Heart left ventricle (tissue), 16 donors: ENCODE measurements at regions not wholly inside any gene's neighbourhood (a gene's known extent, or its start where the extent isn't known, plus 50 kb on each side); places are given as distances from the start of the nearest gene placed in this dataset.

Experiments
- ATAC-seq, 4 donors: fragments of 200-7000 bp; cut with Tn5 transposase; one replicate each; pipeline ENCODE4 v1.9.1; 2020 to 2022; ENCODE audit warnings: moderate library complexity in 4 of 4, mild to moderate bottlenecking in 3 of 4, moderate number of reproducible peaks in 1 of 4
- DNase-seq, 5 donors: peaks; one replicate each; pipeline ENCODE4 v3.0.0-alpha.2; 2020
- H3K27ac ChIP-seq, 12 donors: fragments of 200-600 bp; sonication (generic) in 4 of 12; one replicate each; pipeline versions ENCODE4 v1.5.0 to v1.8.0; 2016 to 2022; ENCODE audit warnings: mild to moderate bottlenecking in 2 of 12
- H3K27me3 ChIP-seq, 9 donors: fragments of 200-600 bp; sonication (generic) in 2 of 9; one replicate each; pipeline versions ENCODE4 v1.5.1 to v1.8.0; 2016 to 2022; ENCODE audit warnings: mild to moderate bottlenecking in 3 of 9
- H3K36me3 ChIP-seq, 9 donors: fragments of 200-600 bp; sonication (generic) in 2 of 9; one replicate each; pipeline versions ENCODE4 v1.5.0 to v1.8.0; 2018 to 2022; ENCODE audit warnings: mild to moderate bottlenecking in 2 of 9
- H3K4me1 ChIP-seq, 12 donors: fragments of 200-600 bp; sonication (generic) in 4 of 12; one replicate each; pipeline versions ENCODE4 v1.5.0 to v1.8.0; 2016 to 2022; ENCODE audit warnings: mild to moderate bottlenecking in 3 of 12
- H3K4me3 ChIP-seq, 12 donors: fragments of 200-600 bp; sonication (generic) in 4 of 12; one replicate each; pipeline versions ENCODE4 v1.5.0 to v1.8.0; 2017 to 2022; ENCODE audit warnings: mild to moderate bottlenecking in 9 of 12, moderate library complexity in 4 of 12
- H3K9me3 ChIP-seq, 12 donors: fragments of 200-600 bp; sonication (generic) in 4 of 12; one replicate each; pipeline versions ENCODE4 v1.5.0 to v1.8.0; 2016 to 2022; ENCODE audit warnings: mild to moderate bottlenecking in 1 of 12
- CTCF ChIP-seq, 12 donors: fragments of 200-600 bp; sonication (generic) in 4 of 12; IDR thresholded peaks; one replicate each; pipeline versions ENCODE4 v1.5.0 to v1.8.0; 2018 to 2022; ENCODE audit warnings: antibody characterized with exemption in 12 of 12, mild to moderate bottlenecking in 5 of 12
- POLR2A ChIP-seq, 2 donors: fragments of 450-650 bp; IDR thresholded peaks; one replicate each; pipeline ENCODE4 v1.6.1; 2017; ENCODE audit warnings: antibody characterized with exemption in 2 of 2, mild to moderate bottlenecking in 2 of 2, moderate library complexity in 2 of 2
- WGBS, 4 donors: extraction: QIAGEN DNeasy Blood & Tissue Kit in 2 of 4; methylation state at CpG; one replicate each; pipeline versions ENCODE4 v1.1.5 to v1.1.7; 2013 to 2018; 5-methylcytosine and 5-hydroxymethylcytosine counted together
- intact Hi-C, 10 donors: fragments of 100-400 bp; cut with DNase I; formaldehyde crosslinking; loops; one replicate each; pipeline versions ENCODE4 v1.11.1 to v1.14.2; 2022
- donor health status: ischemic (EF 13 %, LVEDD 7.1; RV severe dilation, severe dysfunction).
- donor health status: healthy with polysubstance abuse.
- donor health status: DM: no; HTN: yes; CAD: no.
- donor health status: DM: no; HTN: no; CAD: no.
- donor health status: ischemic (EF 25% LVEDD 6.9; RV normal size, moderate dysfunction).
- donor health status: ischemic (EF 25% LVEDD 5.7; RV mildly dilated, moderate dysfunction).
- donor health status: healthy.
- donor health status: DM: yes; HTN: yes; CAD: no.
- donor health status: ischemic (EF 35%, LVEDD 5.7; RV mildly dilated, moderate dysfunction).
- donor health status: nonischemic (EF 11% LVEDD 7.7; RV severe dilation, severe dysfunction).
- donor health status: DM: yes; HTN: yes; CAD: no.
- donor health status: PGD.
- donor health status: ischemic (EF 29% LVEDD 5.4; RV normal size, mild dysfunction).
- donor health status: nonischemic (EF 23%, LVEDD 6.1; RV moderate dilation, normal function).

- H3K27me3 ChIP-seq: no peaks in the 10 kb centered on the region
- intact Hi-C loops: no loop called here
- no peaks in the 10 kb centered on the region for H3K9me3 ChIP-seq
- no peaks in the 10 kb centered on the region for H3K36me3 ChIP-seq
- 73 to 82% (median 74%) methylated on average over 5 of the region's 5 CpGs for WGBS, 4 donors
- TF ChIP-seq CTCF (IDR thresholded peaks at IDR 0.05): no peak
- no peak for TF ChIP-seq POLR2A (IDR thresholded peaks at IDR 0.05)
- no peak overlapping the region for H3K4me3 ChIP-seq
- H3K4me1 ChIP-seq: no peaks in the 10 kb centered on the region
- ATAC-seq: no peak
- H3K27ac ChIP-seq: no peak overlapping the region
- DNase-seq: no peak
Measured at GRCh38 chr2:16948053-16948452, 282.4 kb upstream of the CYRIA start.

DNA sequence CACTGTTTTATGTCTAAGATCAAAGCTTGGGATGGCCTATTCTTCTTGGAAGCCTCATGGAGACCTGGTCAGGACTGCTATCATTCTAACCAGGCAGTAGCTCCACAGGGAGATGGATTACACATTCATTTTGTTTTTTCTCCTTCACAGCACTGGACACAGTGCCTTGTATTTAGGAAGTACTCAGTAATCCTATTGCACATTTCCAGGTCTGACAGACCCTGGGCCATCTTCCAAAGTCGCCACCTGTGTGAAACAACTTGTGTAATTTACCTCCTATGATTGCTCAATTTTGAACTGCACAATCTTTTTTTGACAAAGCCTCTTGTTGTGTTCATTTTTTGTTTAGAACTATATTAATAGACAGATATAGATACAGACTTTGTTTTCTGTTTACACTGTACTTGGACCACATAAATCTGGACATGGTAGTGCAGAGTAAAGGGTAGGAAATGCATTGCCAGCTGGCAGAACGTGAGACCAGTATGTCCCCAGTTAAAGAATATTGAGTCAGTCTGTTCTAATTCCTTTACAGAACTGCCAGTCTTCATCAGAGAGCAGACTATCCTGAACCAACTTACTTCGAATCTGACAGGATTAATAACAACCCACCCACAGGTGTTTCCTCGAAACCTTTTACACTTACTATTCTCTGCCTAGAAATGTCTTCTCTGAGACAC lies 277.8 kb upstream of the CYRIA start:
- ATAC-seq: no peak
- no peaks in the 10 kb centered on the region for H3K4me1 ChIP-seq
- H3K27ac ChIP-seq: no peak overlapping the region
- TF ChIP-seq CTCF (IDR thresholded peaks at IDR 0.05) (no peak), POLR2A (IDR thresholded peaks at IDR 0.05) (no peak)
- WGBS, 4 donors: 80 to 88% (median 85%) methylated on average over 4 of the region's 4 CpGs
- H3K36me3 ChIP-seq: no peaks in the 10 kb centered on the region
- H3K4me3 ChIP-seq: no peak overlapping the region
- DNase-seq: no peak
- no peaks in the 10 kb centered on the region for H3K9me3 ChIP-seq
- intact Hi-C loops: no loop called here
- H3K27me3 ChIP-seq: no peaks in the 10 kb centered on the region

DNA sequence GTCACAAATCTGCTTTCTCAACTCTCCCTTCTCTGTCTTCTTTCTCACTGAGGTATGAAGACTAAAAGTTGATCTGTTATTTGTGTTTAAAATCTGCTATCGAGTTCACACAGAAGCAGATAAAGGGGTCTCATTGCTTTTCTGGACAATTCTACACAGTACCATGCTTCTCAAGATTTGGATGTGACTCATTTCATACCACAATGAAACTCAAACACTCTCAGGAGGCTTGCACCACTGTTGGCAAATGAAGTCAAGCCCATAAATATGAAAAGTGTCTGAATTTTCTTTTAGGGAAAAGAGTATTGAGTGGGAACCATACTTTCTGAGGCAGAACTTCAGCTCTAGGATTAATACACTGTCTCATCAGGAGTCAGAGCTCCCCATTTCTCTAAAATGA lies 274.6 kb upstream of the CYRIA start:
- no peaks in the 10 kb centered on the region for H3K4me1 ChIP-seq
- DNase-seq (no peak), ATAC-seq (no peak)
- H3K9me3 ChIP-seq: no peaks in the 10 kb centered on the region
- no peaks in the 10 kb centered on the region for H3K36me3 ChIP-seq
- H3K27me3 ChIP-seq: no peaks in the 10 kb centered on the region
- no peak overlapping the region for H3K27ac ChIP-seq
- intact Hi-C loops: no loop called here
- H3K4me3 ChIP-seq: no peak overlapping the region
- TF ChIP-seq CTCF (IDR thresholded peaks at IDR 0.05) (no peak), POLR2A (IDR thresholded peaks at IDR 0.05) (no peak)
- 82 to 96% (median 89%) methylated on average over 1 of the region's 1 CpG for WGBS, 4 donors

- ATAC-seq: no peak
- TF ChIP-seq POLR2A (IDR thresholded peaks at IDR 0.05): no peak
- no peak for TF ChIP-seq CTCF (IDR thresholded peaks at IDR 0.05)
- no peak overlapping the region for H3K27ac ChIP-seq
Measured at GRCh38 chr2:16939771-16940170, 274.1 kb upstream of the CYRIA start.

More at GRCh38 chr2:16939771-16940170, 274.1 kb upstream of the CYRIA start:
- intact Hi-C loops: no loop called here
- Histone ChIP-seq H3K4me3 (no peak overlapping the region), H3K36me3 (no peaks in the 10 kb centered on the region), H3K9me3 (no peaks in the 10 kb centered on the region), H3K27me3 (no peaks in the 10 kb centered on the region), H3K4me1 (no peaks in the 10 kb centered on the region)
- no peak for DNase-seq
- 74 to 85% (median 78%) methylated on average over 1 of the region's 1 CpG for whole genome bisulfite sequencing, 4 donors
